Stimulated activated CD8-positive, alpha-beta memory T cell treated with anti-CD3 and anti-CD28 coated beads, Interleukin-4, amount 100 ng/mL, for 4 hours (primary cell): ENCODE measurements at regions not wholly inside any gene's neighbourhood (a gene's known extent, or its start where the extent isn't known, plus 50 kb on each side); places are given as distances from the start of the nearest gene placed in this dataset.

Source experiments
- DNase-seq, 2 donors: peaks; one replicate each; pipeline ENCODE4 v3.0.0-alpha.2; 2020; ENCODE audit warnings: low read depth in 2 of 2, low spot score in 1 of 2

- no peak for DNase-seq
These were observed 491.5 kb upstream of the TGFBR2 start for GRCh38 chr3:30114918-30115317.

DNA sequence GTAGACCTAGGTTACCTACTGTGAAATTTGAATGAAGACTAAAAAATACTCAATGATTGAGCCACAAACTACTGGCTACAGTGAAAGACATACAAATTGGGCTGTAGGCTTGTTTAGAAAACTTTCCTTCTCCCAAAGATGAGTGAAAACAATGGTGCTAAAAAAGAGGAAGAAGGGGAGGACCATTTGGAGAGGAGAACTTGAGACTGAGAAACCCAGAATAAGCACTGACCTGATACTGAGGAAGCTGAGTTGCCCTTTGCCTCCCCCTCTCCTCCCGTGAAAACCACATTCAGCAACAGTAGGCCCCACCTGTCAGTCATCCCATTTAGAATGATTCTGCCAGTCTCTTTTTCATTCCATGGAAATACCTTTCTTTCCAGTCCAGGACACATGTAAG, 484.0 kb upstream of the TGFBR2 start:
- no peak for DNase-seq

DNA sequence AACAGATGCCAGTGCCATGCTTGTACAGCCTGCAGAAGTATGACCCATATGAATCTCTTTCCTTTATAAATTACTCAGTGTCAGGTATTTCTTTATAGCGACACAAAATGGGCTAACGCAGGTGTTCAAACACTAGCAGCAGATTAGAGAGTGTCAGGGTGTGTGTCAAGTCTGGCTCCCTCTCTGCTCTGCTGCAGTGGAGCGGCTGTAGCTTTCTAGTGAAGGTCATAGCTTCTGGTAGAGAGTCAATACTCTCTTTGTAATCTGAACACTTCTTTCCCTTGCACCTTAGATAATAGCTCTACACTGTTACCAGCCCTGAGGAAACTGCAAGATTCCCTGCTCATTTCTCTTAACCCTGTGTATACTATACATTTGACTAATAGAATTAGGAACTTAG, 483.2 kb upstream of the TGFBR2 start:
- no peak for DNase-seq

DNA sequence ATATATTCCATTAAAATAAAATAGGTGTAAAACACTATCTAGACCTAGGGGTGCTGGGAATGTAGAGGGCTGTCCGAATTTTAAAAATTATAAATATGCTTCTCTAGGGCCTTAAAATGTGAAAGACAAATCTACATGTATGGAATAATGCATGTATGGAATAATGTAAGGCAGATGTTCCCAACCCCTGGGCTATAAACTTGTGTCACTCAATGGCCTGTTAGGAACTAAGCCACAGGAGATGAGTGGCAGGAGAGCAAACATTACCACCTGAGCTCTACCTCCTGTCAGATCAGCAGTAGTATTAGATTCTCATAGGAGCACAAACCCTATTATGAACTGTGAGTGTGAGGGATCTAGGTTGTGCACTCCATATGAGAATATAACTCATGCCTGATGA, 482.6 kb upstream of the TGFBR2 start:
- DNase-seq, result no peak

DNA sequence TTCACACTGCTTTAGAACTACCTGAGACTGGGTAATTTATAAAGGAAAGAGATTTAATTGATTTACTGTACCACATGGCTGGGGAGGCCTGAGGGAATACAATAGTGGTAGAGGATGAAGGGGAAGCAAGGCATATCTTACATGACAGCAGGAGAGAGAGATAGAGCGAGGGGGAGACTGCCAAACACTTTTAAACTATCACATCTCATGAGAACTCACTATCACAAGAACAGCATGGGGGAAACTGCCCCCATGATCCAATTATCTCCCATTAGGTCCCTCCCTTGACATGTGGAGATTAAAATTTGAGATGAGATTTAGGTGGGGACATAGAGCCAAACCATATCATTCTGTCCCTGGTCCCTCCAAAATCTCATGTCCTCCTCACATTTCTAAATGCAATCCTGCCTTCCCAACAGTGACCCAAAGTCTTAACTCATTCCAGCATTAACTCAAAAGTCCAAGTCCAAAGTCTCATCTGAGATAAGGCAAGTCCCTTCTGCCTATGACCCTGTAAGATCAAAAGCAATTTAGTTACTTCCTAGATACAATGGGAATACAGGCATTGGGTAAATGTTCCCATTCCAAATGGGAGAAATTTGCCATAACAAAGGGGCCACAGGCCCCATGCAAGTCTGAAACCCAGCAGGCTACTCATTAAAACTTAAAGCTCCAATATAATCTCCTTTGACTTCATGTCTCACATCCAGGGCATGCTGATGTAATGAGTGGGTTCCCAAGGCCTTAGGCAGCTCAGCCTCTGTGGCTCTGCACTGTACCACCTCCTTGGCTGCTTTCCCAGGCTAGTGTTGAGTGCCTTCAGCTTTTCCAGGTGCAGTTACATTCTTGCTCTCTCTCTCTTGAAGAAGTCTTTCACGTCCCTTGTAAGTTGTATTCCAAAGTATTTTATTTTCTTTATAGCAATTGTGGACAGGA, 481.7 kb upstream of the TGFBR2 start:
- DNase-seq, result no peak

DNA sequence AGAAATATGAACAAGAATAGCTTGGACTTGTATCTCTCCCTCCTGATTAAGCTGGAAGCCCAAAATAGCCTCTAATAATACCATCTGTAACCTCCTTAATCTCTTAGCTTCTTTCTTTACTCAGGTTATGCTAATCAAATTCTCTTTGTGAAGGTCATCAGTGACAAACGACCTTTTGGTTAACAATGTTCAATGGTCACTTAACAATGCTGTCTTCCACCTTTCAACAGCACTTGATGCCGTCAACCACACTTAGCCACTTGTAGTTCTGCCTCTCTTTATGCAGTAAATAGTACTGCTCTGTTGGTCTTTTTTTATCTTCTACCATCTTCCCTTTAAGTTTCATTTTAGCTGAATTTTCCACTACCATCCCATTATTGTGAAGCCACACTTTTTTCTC, 476.6 kb upstream of the TGFBR2 start:
- DNase-seq, result no peak

DNA sequence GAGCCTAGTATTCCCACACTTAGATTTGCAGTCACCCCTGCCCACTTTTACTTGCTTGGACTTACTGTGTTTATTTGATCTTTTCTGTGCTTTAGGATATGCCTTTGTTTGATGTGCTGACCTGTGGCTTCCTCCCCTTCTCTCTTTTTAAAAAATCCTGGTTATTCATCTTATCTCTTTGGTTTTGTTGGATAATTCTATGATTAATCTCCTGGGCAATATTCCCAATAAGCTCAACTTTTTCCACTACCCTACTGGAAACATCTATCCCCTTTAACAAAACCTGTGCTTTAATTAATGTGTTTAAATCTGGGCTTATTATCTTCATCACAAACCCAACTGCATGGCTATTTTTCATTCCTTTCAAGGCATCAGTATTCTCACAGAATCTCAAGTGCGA, 476.0 kb upstream of the TGFBR2 start:
- no peak for DNase-seq

- no peak for DNase-seq
These were observed 475.2 kb upstream of the TGFBR2 start for GRCh38 chr3:30131191-30131590.

- no peak for DNase-seq
These were observed 471.2 kb upstream of the TGFBR2 start for GRCh38 chr3:30135190-30135589.

GRCh38 chr3:30139283-30139682, 467.1 kb upstream of the TGFBR2 start:
- DNase-seq, result no peak

DNA sequence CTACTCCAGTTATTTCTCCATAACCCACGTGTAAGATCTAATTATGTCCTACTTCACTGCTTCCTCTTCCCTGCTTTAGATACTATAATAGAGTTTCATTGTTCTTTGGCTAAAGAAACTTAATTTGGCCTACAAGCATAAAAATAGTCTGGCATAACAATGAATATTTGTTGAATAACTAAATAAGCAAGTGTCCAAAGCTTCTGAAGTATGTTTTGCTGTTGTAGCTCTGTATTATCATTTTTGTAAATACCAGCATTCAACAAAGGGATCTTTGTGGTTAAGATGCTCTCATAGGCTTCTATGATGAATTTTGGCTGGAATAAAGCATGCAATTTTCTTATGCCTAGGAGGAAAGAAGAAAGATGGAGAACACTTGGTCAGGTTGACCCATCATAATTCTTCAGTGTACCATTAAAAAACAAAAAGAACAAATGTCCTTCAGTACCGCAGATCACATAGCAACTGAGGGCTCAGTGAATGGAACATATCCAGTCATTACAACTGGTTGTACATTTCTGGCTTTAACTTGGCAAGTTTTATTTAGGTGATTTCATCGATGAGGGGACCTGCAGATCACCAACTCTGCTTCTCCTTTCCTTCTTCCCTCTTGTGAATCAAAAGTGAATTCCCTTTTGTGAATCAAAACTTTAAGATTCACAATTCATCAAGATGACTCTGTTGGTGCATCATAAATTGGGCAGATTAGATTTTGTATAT, 465.9 kb upstream of the TGFBR2 start:
- DNase-seq, result no peak

DNA sequence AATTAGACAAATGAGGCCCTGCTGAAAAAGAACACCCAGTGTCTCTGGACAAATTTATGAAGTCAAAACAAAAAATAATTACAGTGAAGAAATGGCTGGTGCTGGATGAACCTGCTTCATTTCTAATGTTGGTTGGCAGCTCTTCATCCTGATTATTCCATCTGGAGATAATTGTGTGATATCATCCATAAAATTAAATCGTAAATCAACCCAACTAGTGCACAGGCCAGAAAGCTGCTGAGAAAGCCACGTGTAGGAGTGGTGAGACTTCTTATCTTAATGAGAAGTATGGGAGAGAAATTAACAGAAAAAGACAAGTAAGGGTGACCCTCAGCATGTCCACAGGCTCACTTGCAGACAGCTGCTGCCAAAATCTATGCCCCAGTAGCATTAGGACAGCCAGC, 465.2 kb upstream of the TGFBR2 start:
- DNase-seq, result no peak

DNA sequence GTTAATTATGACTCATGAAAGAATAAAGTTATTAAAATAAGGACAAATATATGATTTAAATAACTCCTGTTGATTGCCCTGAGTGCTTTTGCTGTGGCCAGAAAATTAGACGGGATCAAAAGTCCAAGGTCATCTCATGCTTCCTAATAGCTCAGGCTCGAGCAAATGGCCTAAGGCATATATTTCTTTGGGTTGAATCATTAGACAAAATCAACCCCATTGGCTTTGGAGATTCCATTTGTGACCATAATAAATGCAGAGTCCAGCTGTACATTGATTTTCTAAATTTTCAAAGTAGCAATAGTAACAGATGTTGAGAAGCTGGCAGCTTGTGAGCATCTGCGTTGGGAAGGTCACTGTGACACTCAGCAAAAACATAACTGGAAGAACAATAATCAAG, 464.5 kb upstream of the TGFBR2 start:
- no peak for DNase-seq

GRCh38 chr3:30142946-30143345, 463.5 kb upstream of the TGFBR2 start:
- no peak for DNase-seq

DNA sequence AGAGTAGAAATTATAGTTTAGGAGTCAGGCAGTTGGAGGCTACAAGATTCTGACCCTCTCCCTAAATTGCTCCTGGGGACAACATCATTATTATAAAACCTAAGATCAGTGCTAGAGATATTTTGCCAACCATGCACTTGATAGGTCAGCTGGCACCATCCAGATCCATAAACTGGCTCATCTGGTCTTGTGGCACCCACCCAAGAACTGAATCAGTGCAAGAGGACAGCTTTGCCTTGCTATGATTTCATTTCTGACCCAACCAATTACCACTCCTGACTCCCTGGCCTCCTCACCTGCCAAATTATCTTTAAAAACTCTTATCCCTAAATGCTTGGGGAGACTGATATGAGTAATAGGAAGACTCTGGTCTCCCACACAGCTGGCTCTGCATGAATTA, 461.1 kb upstream of the TGFBR2 start:
- DNase-seq, result no peak

DNA sequence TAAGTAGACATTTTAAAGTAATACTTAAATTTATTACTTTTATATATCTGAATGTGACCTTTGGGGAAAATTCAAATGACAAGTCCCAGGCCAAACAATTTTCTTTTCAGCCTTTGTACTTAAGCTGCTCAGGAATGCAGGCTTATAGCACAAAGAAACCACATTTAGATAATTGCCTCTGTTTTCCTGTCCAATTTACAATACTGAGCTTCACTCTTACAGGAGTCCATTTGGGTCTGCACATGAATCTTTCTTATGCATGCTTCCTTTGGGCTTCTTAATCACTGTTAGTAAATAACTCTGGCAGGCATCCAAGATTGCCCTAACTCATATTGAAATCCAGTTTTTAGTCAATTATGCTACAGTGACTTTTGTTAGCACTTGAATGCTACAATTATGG, 459.4 kb upstream of the TGFBR2 start:
- DNase-seq, result no peak

GRCh38 chr3:30154853-30155252, 451.5 kb upstream of the TGFBR2 start:
- DNase-seq, result no peak

DNA sequence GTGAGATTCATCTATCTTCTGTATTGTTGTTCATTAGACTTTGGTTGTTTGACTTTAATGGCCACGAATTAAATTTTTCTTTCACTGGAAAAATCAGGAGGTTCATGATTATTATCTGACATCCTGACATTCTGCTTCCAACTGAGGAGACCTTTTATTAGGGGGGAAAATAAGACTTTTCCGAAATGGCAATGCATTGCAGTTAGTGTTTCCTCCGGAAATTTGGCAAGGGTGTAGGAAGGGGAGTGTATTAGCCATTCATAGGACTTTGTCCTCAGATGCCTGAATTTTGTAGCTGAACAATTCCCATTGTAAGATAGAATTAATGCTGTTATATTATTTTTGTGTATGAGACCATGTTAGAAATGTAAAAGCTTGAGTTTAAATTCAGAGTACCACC, 450.6 kb upstream of the TGFBR2 start:
- DNase-seq, result no peak

DNA sequence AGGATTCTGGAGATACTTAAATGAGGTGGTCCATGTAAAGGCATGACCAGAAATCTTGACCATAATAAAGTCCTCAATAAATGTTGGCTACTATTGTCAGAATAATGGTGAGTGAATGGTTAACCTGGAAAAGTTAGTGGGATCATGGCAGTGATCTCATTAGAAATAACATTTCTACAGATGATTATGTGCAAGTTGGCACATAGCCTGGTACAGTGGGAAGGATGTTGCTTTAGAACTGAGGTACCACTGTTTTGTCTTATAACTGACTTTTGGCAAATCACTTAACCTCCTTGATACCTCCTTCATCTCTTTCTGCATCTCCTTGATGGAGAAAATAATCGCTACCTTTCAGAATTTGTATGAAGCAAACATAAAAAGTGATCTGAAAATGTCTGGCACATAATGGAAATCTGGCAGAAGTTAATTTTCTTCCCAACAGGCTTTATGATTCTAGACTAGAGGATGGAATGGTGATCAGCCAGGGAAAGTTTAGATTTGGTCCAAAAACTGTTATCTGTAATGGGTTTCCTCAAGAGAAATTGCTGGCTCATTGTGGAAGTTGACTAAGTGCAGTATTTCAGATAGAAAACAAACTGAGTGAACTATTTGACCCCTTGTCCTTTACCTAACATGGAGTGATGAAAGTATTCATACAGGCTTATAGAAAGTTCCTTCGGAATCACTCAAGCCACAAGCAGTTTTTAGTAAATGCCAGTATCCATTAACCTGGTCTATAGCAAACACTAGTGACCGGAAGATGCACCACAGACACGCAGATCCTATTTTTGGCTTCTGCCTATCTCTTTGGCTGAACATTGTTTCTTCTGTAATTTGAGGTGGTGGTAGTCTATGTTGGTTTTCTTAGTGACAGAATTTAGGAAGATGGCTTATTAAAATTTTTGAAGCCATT, 449.6 kb upstream of the TGFBR2 start:
- DNase-seq, result no peak

DNA sequence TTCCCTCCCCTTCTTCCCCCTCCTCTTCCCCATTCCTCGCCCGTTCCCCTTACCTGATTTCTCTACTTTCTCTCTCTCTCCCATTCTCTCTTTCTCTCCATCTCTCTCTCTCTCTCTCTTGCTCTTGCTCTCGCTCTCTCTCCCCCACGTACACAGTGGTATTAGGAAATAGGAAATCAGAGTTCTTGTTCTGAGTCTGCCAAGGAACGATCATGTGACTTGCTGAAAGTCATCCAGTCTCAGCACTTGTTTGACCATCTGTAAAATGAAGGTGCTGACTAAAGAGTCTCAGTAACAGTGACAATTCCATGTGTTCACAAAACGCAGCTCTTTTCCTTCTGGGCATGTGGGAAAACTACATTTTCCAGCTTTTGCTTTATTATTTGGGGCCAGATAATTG, 445.0 kb upstream of the TGFBR2 start:
- no peak for DNase-seq

DNA sequence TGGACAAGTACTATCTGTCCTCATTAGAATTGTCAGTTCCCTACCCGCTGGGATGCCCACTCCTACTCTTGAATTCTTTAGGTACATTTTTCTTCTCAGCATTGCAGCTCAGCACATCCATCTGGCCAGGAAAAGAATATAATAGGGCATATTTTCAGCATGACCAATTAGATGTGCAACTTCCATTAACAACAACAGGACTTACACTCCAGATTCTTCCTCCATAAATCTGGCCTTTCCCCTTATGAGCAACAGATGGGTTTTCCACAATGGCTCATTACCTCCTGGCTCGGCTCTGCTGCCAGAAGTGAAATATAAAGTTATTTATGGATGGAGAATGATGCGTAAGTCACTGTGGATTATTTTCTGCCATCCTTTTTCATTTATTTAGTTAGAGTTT, 443.8 kb upstream of the TGFBR2 start:
- no peak for DNase-seq

GRCh38 chr3:30166535-30166934, 439.9 kb upstream of the TGFBR2 start:
- DNase-seq, result no peak
